ENCODE measurements at regions not wholly inside any gene's neighbourhood (a gene's known extent, or its start where the extent isn't known, plus 50 kb on each side); places are given as distances from the start of the nearest gene placed in this dataset.

DNA sequence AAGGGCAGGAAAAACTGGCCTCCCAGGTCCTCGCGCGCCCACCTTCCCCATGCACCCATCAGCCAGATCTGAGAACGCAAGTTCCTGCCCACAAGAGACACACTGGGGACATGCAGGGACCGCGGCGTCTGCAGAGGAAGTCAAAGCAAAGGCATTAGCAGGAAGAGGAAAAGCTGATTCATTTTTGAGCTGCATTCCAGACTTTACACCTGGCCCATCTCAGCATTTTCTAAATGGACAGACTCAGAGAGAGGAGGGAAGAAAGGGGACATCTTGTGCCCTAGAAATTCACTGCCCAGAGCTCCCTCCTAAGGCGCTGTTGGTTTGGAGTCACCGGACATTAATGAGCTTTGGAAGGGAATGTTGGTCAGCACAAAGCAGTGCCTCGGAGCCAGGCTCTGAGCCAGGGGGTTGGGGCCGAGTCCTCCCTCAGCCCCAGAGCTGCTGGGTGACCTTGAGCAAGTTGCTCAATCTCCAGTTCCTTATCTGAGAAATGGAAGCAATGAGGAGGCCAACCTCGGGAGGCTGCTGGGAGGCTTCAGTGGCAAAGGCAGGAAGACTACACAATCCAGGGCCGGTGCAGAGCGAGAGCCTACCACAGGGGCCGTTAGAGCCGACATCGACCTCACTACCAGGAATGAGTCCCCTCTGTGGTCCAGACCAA is 150.5 kb upstream of the IQSEC1 start:
- TF ChIP-seq CTCF (IDR thresholded peaks at IDR 0.05): no peak
- intact Hi-C loops (cut with DNase I): no loop called here

DNA sequence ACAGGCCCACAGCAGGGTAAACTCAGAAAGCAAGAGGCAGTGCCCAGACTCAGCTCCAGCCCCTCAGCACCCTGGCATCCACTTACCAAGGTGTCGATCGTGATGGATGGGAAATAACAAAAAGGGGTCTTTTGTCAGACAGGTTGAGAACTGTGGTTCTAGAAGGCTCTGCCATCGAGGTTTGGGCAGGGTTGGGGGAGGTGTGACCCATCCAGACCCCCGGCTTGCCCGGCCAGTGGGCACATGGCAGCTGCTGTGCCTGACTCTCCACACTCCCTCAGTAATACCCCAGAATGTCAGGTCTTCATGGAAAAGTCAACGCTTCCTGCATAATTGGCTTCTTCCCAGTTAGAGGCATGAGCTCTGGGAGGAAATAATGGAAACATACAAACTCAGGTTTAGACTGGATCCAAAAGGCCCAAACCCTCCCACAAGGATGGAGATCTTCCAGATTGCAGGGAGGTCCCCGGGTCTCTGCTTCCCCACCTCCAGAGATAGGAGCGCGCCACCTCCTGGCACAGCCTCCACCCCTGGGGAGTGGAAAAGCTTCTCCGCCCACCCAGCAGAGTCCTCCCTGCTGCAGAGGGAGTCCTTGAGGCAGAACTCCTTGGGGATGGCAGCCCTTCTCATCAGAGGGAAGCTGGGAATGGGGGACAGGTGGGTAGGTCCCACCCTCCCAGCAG is 149.8 kb upstream of the IQSEC1 start:
- H3K9ac ChIP-seq (ENCODE audit: low read depth in 2 of 2, low read length in 2 of 2): no peak overlapping the region

More for the DNA sequence above, 150.5 kb upstream of the IQSEC1 start:
- Histone ChIP-seq H3K4me3 (no peak overlapping the region), H3K27me3 (no peaks in the 10 kb centered on the region), H3K9ac (ENCODE audit: low read depth in 2 of 2, low read length in 2 of 2) (no peak overlapping the region), H3K36me3 (no peaks in the 10 kb centered on the region), H3K4me1 (no peaks in the 10 kb centered on the region), H3K27ac (no peak overlapping the region), H3K9me3 (no peaks in the 10 kb centered on the region)
- DNase-seq: no peak

GRCh38 chr3:13222131-13222530 is 148.9 kb upstream of the IQSEC1 start:
- Histone ChIP-seq H3K9me3 (no peaks in the 10 kb centered on the region), H3K27ac (no peak overlapping the region), H3K27me3 (no peaks in the 10 kb centered on the region), H3K4me1 (no peaks in the 10 kb centered on the region), H3K9ac (ENCODE audit: low read depth in 2 of 2, low read length in 2 of 2) (no peak overlapping the region), H3K4me3 (no peak overlapping the region), H3K36me3 (no peaks in the 10 kb centered on the region)
- DNase-seq: no peak
- TF ChIP-seq CTCF (IDR thresholded peaks at IDR 0.05): no peak
- intact Hi-C loops (cut with DNase I): no loop called here

More for the DNA sequence above, 149.8 kb upstream of the IQSEC1 start:
- Histone ChIP-seq H3K4me1 (no peaks in the 10 kb centered on the region), H3K4me3 (no peak overlapping the region), H3K27me3 (no peaks in the 10 kb centered on the region), H3K9me3 (no peaks in the 10 kb centered on the region), H3K27ac (no peak overlapping the region), H3K36me3 (no peaks in the 10 kb centered on the region)
- DNase-seq: no peak
- intact Hi-C loops (cut with DNase I): no loop called here
- no peak for TF ChIP-seq CTCF (IDR thresholded peaks at IDR 0.05)

- Histone ChIP-seq H3K27ac (no peak overlapping the region), H3K9me3 (no peaks in the 10 kb centered on the region), H3K36me3 (no peaks in the 10 kb centered on the region), H3K27me3 (no peaks in the 10 kb centered on the region), H3K9ac (ENCODE audit: low read depth in 2 of 2, low read length in 2 of 2) (no peak overlapping the region), H3K4me1 (no peaks in the 10 kb centered on the region), H3K4me3 (no peak overlapping the region)
- DNase-seq: no peak
- TF ChIP-seq CTCF (IDR thresholded peaks at IDR 0.05): no peak
- intact Hi-C loops (cut with DNase I): no loop called here
Observed at GRCh38 chr3:13221491-13222061, 148.3 kb upstream of the IQSEC1 start.

- intact Hi-C loops (cut with DNase I): no loop called here
- Histone ChIP-seq H3K4me1 (no peaks in the 10 kb centered on the region), H3K9ac (ENCODE audit: low read depth in 2 of 2, low read length in 2 of 2) (no peak overlapping the region), H3K9me3 (no peaks in the 10 kb centered on the region), H3K4me3 (no peak overlapping the region), H3K36me3 (no peaks in the 10 kb centered on the region), H3K27ac (no peak overlapping the region), H3K27me3 (no peaks in the 10 kb centered on the region)
- TF ChIP-seq CTCF (IDR thresholded peaks at IDR 0.05): no peak
- no peak for DNase-seq
Observed at GRCh38 chr3:13220991-13221390, 147.8 kb upstream of the IQSEC1 start.
